H1 (cell line): ENCODE measurements at regions not wholly inside any gene's neighbourhood (a gene's known extent, or its start where the extent isn't known, plus 50 kb on each side); places are given as distances from the start of the nearest gene placed in this dataset.
"Not testable (repeated sequence)": the region's sequence is repeated elsewhere in the genome, so short reads cannot be mapped to it uniquely, and the experiment has no call there.

Source experiments
- CTCF ChIA-PET: fragments of 300-600 bp; sonication (Branson Sonifier 250); formaldehyde crosslinking; loops from one replicate; lab custom pipeline; 2021; ENCODE audit not compliant: partially characterized antibody; lab: Charles Lee
- POLR2A ChIA-PET: fragments of 300-600 bp; sonication (Branson Sonifier 250); formaldehyde crosslinking; loops from one replicate; lab custom pipeline; 2021; ENCODE audit warnings: inconsistent platforms; ENCODE audit not compliant: partially characterized antibody; lab: Charles Lee
- DNase-seq, 2 experiments: peaks; one replicate each; pipeline versions ENCODE4 v3.0.0 to v3.0.0-alpha.2; 2010 to 2022; ENCODE audit warnings: low spot score in 2 of 2, low read depth in 1 of 2, mixed read lengths in 1 of 2
- FAIRE-seq: peaks from 2 replicates; lab custom pipeline; 2011; peaks lifted over from hg19 to GRCh38; lab: Jason Lieb, UNC
- H2AFZ ChIP-seq: 2 replicates; pipeline ENCODE4 v1.8.1; 2012; ENCODE audit warnings: low read length, inconsistent platforms
- H2AK5ac ChIP-seq: 2 replicates; pipeline ENCODE4 v1.6.1; 2013; ENCODE audit warnings: low read depth, low read length
- H2BK120ac ChIP-seq: replicated peaks from 2 replicates; pipeline ENCODE3; 2013; ENCODE audit warnings: low read depth, low read length, inconsistent platforms
- H2BK12ac ChIP-seq: 2 replicates; pipeline ENCODE4 v1.6.1; 2013; ENCODE audit warnings: low read depth, low read length
- H2BK15ac ChIP-seq: 2 replicates; pipeline ENCODE4 v1.6.1; 2013; ENCODE audit warnings: low read length
- H2BK20ac ChIP-seq: 2 replicates; pipeline ENCODE4 v1.6.1; 2013; ENCODE audit warnings: low read length
- H2BK5ac ChIP-seq: 2 replicates; pipeline ENCODE4 v1.6.1; 2013; ENCODE audit warnings: low read depth, low read length
- H3K14ac ChIP-seq: 2 replicates; pipeline ENCODE4 v1.6.1; 2013; ENCODE audit warnings: inconsistent platforms; ENCODE audit not compliant: insufficient read length
- H3K18ac ChIP-seq: 2 replicates; pipeline ENCODE4 v1.6.1; 2013; ENCODE audit warnings: low read length; ENCODE audit errors: extremely low read depth
- H3K23ac ChIP-seq: 2 replicates; pipeline ENCODE4 v1.6.1; 2013; ENCODE audit warnings: inconsistent platforms; ENCODE audit not compliant: insufficient read length
- H3K23me2 ChIP-seq: 2 replicates; pipeline ENCODE4 v1.6.1; 2013; ENCODE audit warnings: low read depth, low read length
- H3K27ac ChIP-seq: 2 replicates; pipeline ENCODE4 v1.6.1; 2011; ENCODE audit warnings: low read depth, low read length, inconsistent platforms
- H3K27me3 ChIP-seq, 4 experiments: replicated peaks in 1 of 4; 1 replicate in 1 of 4; 2 replicates in 3 of 4; pipeline versions ENCODE4 v1.6.1 to v1.8.1; 2011 to 2013; ENCODE audit warnings: low read length in 3 of 4, mild to moderate bottlenecking in 3 of 4, inconsistent platforms in 2 of 4, mixed read lengths in 2 of 4, moderate library complexity in 1 of 4; ENCODE audit not compliant: control insufficient read depth in 3 of 4, insufficient read depth in 3 of 4; ENCODE audit errors: extremely low read depth in 1 of 4
- H3K36me3 ChIP-seq, 4 experiments: 2 replicates each; pipeline versions ENCODE4 v1.6.1 to v1.8.1; 2011 to 2013; ENCODE audit warnings: mild to moderate bottlenecking in 4 of 4, low read length in 3 of 4, moderate library complexity in 2 of 4, control low read depth in 1 of 4, inconsistent platforms in 1 of 4; ENCODE audit not compliant: insufficient read depth in 4 of 4, control insufficient read depth in 2 of 4
- H3K4ac ChIP-seq: replicated peaks from 2 replicates; pipeline ENCODE3; 2013; ENCODE audit warnings: low read length, low read depth, mixed read lengths, inconsistent platforms; ENCODE audit not compliant: insufficient read length
- H3K4me1 ChIP-seq, 4 experiments: replicated peaks in 1 of 4; 1 replicate in 1 of 4; 2 replicates in 3 of 4; pipeline versions ENCODE4 v1.6.1 to v1.8.1; 2011 to 2013; ENCODE audit warnings: low read length in 3 of 4, inconsistent platforms in 2 of 4, mixed read lengths in 1 of 4; ENCODE audit not compliant: insufficient read depth in 4 of 4, control insufficient read depth in 3 of 4
- H3K4me2 ChIP-seq, 2 experiments: 2 replicates each; pipeline versions ENCODE4 v1.6.1 to v1.8.1; 2011 to 2013; ENCODE audit warnings: low read depth in 2 of 2, low read length in 2 of 2, control low read depth in 1 of 2, inconsistent platforms in 1 of 2, mild to moderate bottlenecking in 1 of 2; ENCODE audit not compliant: insufficient read depth in 1 of 2
- H3K4me3 ChIP-seq, 4 experiments: fragments of 200-600, 300-600 bp in 1 of 4; sonication (generic), shearing (Covaris generic), sonication (Bioruptor Twin) in 1 of 4; 2 replicates each; pipeline versions ENCODE4 v1.5.1 to v1.8.1; 2011 to 2016; ENCODE audit warnings: low read length in 4 of 4, low read depth in 3 of 4, control low read depth in 2 of 4, inconsistent platforms in 2 of 4, mild to moderate bottlenecking in 2 of 4, mixed read lengths in 1 of 4, moderate library complexity in 1 of 4; ENCODE audit not compliant: insufficient read depth in 2 of 4; ENCODE audit errors: extremely low read depth in 1 of 4
- H3K56ac ChIP-seq: replicated peaks from 2 replicates; pipeline ENCODE3; 2013; ENCODE audit warnings: low read depth, mild to moderate bottlenecking, mixed read lengths, low read length, inconsistent platforms; ENCODE audit not compliant: insufficient read length
- H3K79me1 ChIP-seq: 2 replicates; pipeline ENCODE4 v1.6.1; 2013; ENCODE audit warnings: low read depth, low read length, control low read depth
- H3K79me2 ChIP-seq, 2 experiments: 2 replicates each; pipeline versions ENCODE4 v1.6.1 to v1.8.1; 2012 to 2013; ENCODE audit warnings: low read length in 2 of 2, mild to moderate bottlenecking in 2 of 2, inconsistent platforms in 1 of 2; ENCODE audit not compliant: insufficient read depth in 2 of 2, control insufficient read depth in 1 of 2
- H3K9ac ChIP-seq, 4 experiments: replicated peaks in 1 of 4; 1 replicate in 1 of 4; 2 replicates in 3 of 4; pipeline versions ENCODE4 v1.6.1 to v1.8.1; 2011 to 2013; ENCODE audit warnings: low read depth in 3 of 4, low read length in 3 of 4, control low read depth in 2 of 4, mild to moderate bottlenecking in 2 of 4, moderate library complexity in 2 of 4, inconsistent platforms in 1 of 4; ENCODE audit errors: extremely low read depth in 1 of 4
- H3K9me3 ChIP-seq, 2 experiments: 2 replicates each; pipeline versions ENCODE4 v1.6.1 to v1.8.1; 2012 to 2013; ENCODE audit warnings: mild to moderate bottlenecking in 2 of 2, moderate library complexity in 2 of 2, control low read depth in 1 of 2, inconsistent platforms in 1 of 2, low read depth in 1 of 2, low read length in 1 of 2, mixed read lengths in 1 of 2; ENCODE audit not compliant: insufficient read depth in 2 of 2
- H4K20me1 ChIP-seq, 2 experiments: replicated peaks in 1 of 2; 2 replicates each; pipeline versions ENCODE3 to v1.8.1; 2011 to 2013; ENCODE audit warnings: inconsistent platforms in 2 of 2, low read length in 2 of 2, mild to moderate bottlenecking in 1 of 2; ENCODE audit not compliant: insufficient read depth in 2 of 2, control insufficient read depth in 1 of 2
- H4K5ac ChIP-seq: 2 replicates; pipeline ENCODE4 v1.6.1; 2013; ENCODE audit warnings: low read length, low read depth, mixed read lengths, inconsistent platforms; ENCODE audit not compliant: insufficient read length
- H4K8ac ChIP-seq: 2 replicates; pipeline ENCODE4 v1.8.0; 2013; ENCODE audit warnings: mild to moderate bottlenecking, moderate library complexity, low read length, inconsistent platforms; ENCODE audit not compliant: insufficient read depth; ENCODE audit errors: extremely low read depth
- H4K91ac ChIP-seq: replicated peaks from 2 replicates; pipeline ENCODE3; 2013; ENCODE audit warnings: low read length, mixed read lengths, inconsistent platforms; ENCODE audit not compliant: insufficient read length
- WGBS, 2 experiments: shearing (Covaris generic) in 1 of 2; methylation state at CpG; one replicate each; pipeline versions ENCODE4 v1.1.6 to v1.1.7; 2013 to 2015; ENCODE audit warnings: low lambda C conversion rate in 2 of 2, mixed read lengths in 2 of 2, inconsistent platforms in 1 of 2, low coverage in 1 of 2, missing lambda C conversion rate in 1 of 2; ENCODE audit not compliant: insufficient replicate concordance in 2 of 2, insufficient coverage in 1 of 2, insufficient read length in 1 of 2; ENCODE audit errors: extremely low coverage in 1 of 2, missing lambda C conversion rate in 1 of 2; 5-methylcytosine and 5-hydroxymethylcytosine counted together

GRCh38 chr4:102210806-102211205 is 134.5 kb downstream of the SLC39A8 start:
- H3K79me1 ChIP-seq, H4K5ac ChIP-seq, H2AK5ac ChIP-seq, DNase-seq, H3K56ac ChIP-seq, H2BK20ac ChIP-seq, H3K4ac ChIP-seq, CTCF ChIA-PET, H3K14ac ChIP-seq, H4K91ac ChIP-seq, H3K23ac ChIP-seq, H3K23me2 ChIP-seq, POLR2A ChIA-PET, H3K4me3 ChIP-seq, H4K8ac ChIP-seq, H3K27me3 ChIP-seq, H3K4me1 ChIP-seq, H3K27ac ChIP-seq, H2BK15ac ChIP-seq, H3K4me2 ChIP-seq, H3K9me3 ChIP-seq, H4K20me1 ChIP-seq, H3K36me3 ChIP-seq, H2AFZ ChIP-seq, FAIRE-seq, H2BK5ac ChIP-seq, H3K9ac ChIP-seq, H3K79me2 ChIP-seq: not testable (repeated sequence)
- peak overlapping the region; percentile 30 for H2BK120ac ChIP-seq
- peak overlapping the region; percentile 60; the same call in 1 of the 2 replicates for H2BK12ac ChIP-seq
- WGBS, 2 experiments, result 83% methylated on average over 6 of the region's 6 CpGs; no CpG with 5 or more reads in 1 of the 2 experiments
- peak overlapping the region; percentile 25; the same call in 1 of the 2 replicates for H3K18ac ChIP-seq

DNA sequence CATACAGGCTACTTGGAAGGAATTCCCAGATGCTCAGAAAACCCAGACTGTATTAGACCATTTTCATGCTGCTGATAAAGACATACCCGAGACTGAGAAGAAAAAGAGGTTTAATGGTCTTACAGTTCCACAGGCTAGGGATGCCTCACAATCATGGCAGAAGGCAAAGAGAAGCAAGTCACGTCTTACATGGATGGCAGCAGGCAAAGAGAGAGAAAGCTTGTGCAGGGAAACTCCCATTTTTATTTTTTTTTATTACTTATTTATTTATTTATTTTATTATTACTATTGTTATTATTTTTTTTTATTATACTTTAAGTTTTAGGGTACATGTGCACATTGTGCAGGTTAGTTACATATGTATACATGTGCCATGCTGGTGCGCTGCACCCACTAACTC is 140.6 kb downstream of the SLC39A8 start:
- not testable (repeated sequence) for FAIRE-seq

More for the DNA sequence above, 140.6 kb downstream of the SLC39A8 start:
- H4K91ac ChIP-seq, H3K79me1 ChIP-seq, H2AFZ ChIP-seq, H3K23me2 ChIP-seq, H2BK20ac ChIP-seq, H2BK5ac ChIP-seq, POLR2A ChIA-PET, H3K27ac ChIP-seq, H3K4me1 ChIP-seq, H2BK15ac ChIP-seq, H3K27me3 ChIP-seq, H3K4me2 ChIP-seq, H3K79me2 ChIP-seq, H3K56ac ChIP-seq, H2BK12ac ChIP-seq, H3K14ac ChIP-seq, H3K9me3 ChIP-seq, H3K23ac ChIP-seq, H4K20me1 ChIP-seq, H3K4ac ChIP-seq, H3K4me3 ChIP-seq, H3K36me3 ChIP-seq, H4K5ac ChIP-seq, CTCF ChIA-PET, H3K18ac ChIP-seq, H3K9ac ChIP-seq, H2AK5ac ChIP-seq, H2BK120ac ChIP-seq, DNase-seq, H4K8ac ChIP-seq: not testable (repeated sequence)
- WGBS, 2 experiments, result 97% methylated on average over 2 of the region's 3 CpGs; no CpG with 5 or more reads in 1 of the 2 experiments
